H1 (cell line): ENCODE measurements at regions not wholly inside any gene's neighbourhood (a gene's known extent, or its start where the extent isn't known, plus 50 kb on each side); places are given as distances from the start of the nearest gene placed in this dataset.

ENCODE experiments used
- BRCA1 ChIP-seq: IDR thresholded peaks from 2 replicates; pipeline ENCODE4 v1.6.1; 2012; ENCODE audit warnings: low read depth, low read length, improper control_type of control experiment
- CEBPB ChIP-seq: IDR thresholded peaks from 2 replicates; pipeline ENCODE4 v1.6.1; 2012; ENCODE audit warnings: low read depth, low read length
- CTCF ChIP-seq, 3 experiments: IDR thresholded peaks; 1 replicate in 2 of 3; 2 replicates in 1 of 3; pipeline versions ENCODE4 v1.5.1 to v1.6.1; 2011; ENCODE audit warnings: low read length in 3 of 3, mild to moderate bottlenecking in 3 of 3, inconsistent platforms in 2 of 3, low read depth in 1 of 3, moderate library complexity in 1 of 3; ENCODE audit not compliant: insufficient read depth in 1 of 3; ENCODE audit errors: control extremely low read depth in 1 of 3
- EZH2 ChIP-seq: fragments of 200-600 bp; sonication (generic); IDR thresholded peaks from 2 replicates; pipeline ENCODE4 v1.7.1; 2012; ENCODE audit warnings: low read depth, mild to moderate bottlenecking, moderate library complexity, low read length, inconsistent platforms; ENCODE audit not compliant: severe bottlenecking
- POLR2A ChIP-seq, 2 experiments: IDR thresholded peaks; 1 replicate in 1 of 2; 2 replicates in 1 of 2; pipeline ENCODE4 v1.6.1; 2011; ENCODE audit warnings: low read depth in 2 of 2, low read length in 2 of 2, mild to moderate bottlenecking in 2 of 2; ENCODE audit errors: control extremely low read depth in 1 of 2
- POLR2AphosphoS5 ChIP-seq: IDR thresholded peaks from 2 replicates; pipeline ENCODE4 v1.6.1; 2011; ENCODE audit warnings: low read depth, low read length
- TAF1 ChIP-seq: IDR thresholded peaks from 2 replicates; pipeline ENCODE4 v1.6.1; 2011; ENCODE audit warnings: mild to moderate bottlenecking, low read depth, low read length

- TF ChIP-seq CTCF (IDR thresholded peaks at IDR 0.05; ENCODE audit: control extremely low read depth in 1 of 3, insufficient read depth in 1 of 3, low read depth in 1 of 3, low read length in 3 of 3) = no peak
- no peak for TF ChIP-seq POLR2A (IDR thresholded peaks at IDR 0.05; ENCODE audit: control extremely low read depth in 1 of 2, low read depth in 2 of 2, low read length in 2 of 2)
- no peak for TF ChIP-seq POLR2AphosphoS5
- TF ChIP-seq BRCA1 = no peak
- TF ChIP-seq CEBPB = no peak
- no peak for TF ChIP-seq TAF1
- no peak for TF ChIP-seq EZH2
These were observed 1568.5 kb upstream of the NUDT12 start for GRCh38 chr5:105131045-105131444.
